Ovary (tissue), 3 donors: ENCODE measurements at regions not wholly inside any gene's neighbourhood (a gene's known extent, or its start where the extent isn't known, plus 50 kb on each side); places are given as distances from the start of the nearest gene placed in this dataset.

Experiments
- POLR2A ChIP-seq: fragments of 450-650 bp; IDR thresholded peaks from one replicate; pipeline ENCODE4 v1.6.1; 2017; ENCODE audit warnings: antibody characterized with exemption, mild to moderate bottlenecking, moderate library complexity
- TF ChIP-seq, protein P1 (sequence below), 3 donors: fragments of 450-650 bp in 2 of 3; fragments of 200-600 bp in 1 of 3; IDR thresholded peaks; one replicate each; pipeline versions ENCODE4 v1.5.1 to v1.8.0; 2016 to 2022; ENCODE audit warnings: antibody characterized with exemption in 3 of 3, mild to moderate bottlenecking in 1 of 3
- donor health status: DM: no; HTN: no; CAD: no.

- TF ChIP-seq, protein P1, sequence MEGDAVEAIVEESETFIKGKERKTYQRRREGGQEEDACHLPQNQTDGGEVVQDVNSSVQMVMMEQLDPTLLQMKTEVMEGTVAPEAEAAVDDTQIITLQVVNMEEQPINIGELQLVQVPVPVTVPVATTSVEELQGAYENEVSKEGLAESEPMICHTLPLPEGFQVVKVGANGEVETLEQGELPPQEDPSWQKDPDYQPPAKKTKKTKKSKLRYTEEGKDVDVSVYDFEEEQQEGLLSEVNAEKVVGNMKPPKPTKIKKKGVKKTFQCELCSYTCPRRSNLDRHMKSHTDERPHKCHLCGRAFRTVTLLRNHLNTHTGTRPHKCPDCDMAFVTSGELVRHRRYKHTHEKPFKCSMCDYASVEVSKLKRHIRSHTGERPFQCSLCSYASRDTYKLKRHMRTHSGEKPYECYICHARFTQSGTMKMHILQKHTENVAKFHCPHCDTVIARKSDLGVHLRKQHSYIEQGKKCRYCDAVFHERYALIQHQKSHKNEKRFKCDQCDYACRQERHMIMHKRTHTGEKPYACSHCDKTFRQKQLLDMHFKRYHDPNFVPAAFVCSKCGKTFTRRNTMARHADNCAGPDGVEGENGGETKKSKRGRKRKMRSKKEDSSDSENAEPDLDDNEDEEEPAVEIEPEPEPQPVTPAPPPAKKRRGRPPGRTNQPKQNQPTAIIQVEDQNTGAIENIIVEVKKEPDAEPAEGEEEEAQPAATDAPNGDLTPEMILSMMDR (IDR thresholded peaks at IDR 0.05), result no peak
- no peak for TF ChIP-seq POLR2A
Observed at GRCh38 chr1:222107267-222107666, 365.4 kb upstream of the DUSP10 start.
